K562 (cell line): ENCODE measurements at regions not wholly inside any gene's neighbourhood (a gene's known extent, or its start where the extent isn't known, plus 50 kb on each side); places are given as distances from the start of the nearest gene placed in this dataset.

ENCODE experiments used
- ADNP ChIP-seq: fragments of 200-800 bp; sonication (Bioruptor generic); IDR thresholded peaks from 2 replicates; pipeline ENCODE4 v1.6.1; 2016; ENCODE audit warnings: missing genetic modification characterization, missing compliant biosample characterization
- CTCF ChIP-seq, 3 experiments: IDR thresholded peaks in 2 of 3; conservative IDR thresholded peaks in 1 of 3; 2 replicates each; pipeline ENCODE4 v1.5.1; 2011 to 2012; ENCODE audit warnings: low read length in 3 of 3, mild to moderate bottlenecking in 3 of 3, control low read depth in 2 of 3, improper control_type of control experiment in 1 of 3, inconsistent platforms in 1 of 3, low read depth in 1 of 3, mixed read lengths in 1 of 3, moderate library complexity in 1 of 3; ENCODE audit not compliant: insufficient read depth in 2 of 3
- JUNB ChIP-seq: fragments of 450-650 bp; formaldehyde crosslinking; conservative IDR thresholded peaks from 2 replicates; pipeline ENCODE4 v1.4.0; 2020; ENCODE audit warnings: mild to moderate bottlenecking
- MED1 ChIP-seq: sonication (generic); formaldehyde crosslinking; IDR thresholded peaks from 2 replicates; pipeline ENCODE4 v1.8.1; 2023; ENCODE audit warnings: missing genetic modification reagents, borderline replicate concordance
- PKNOX1 ChIP-seq: fragments of 450-650 bp; IDR thresholded peaks from 2 replicates; pipeline ENCODE4 v1.6.1; 2016
- POLR2A ChIP-seq: fragments of 450-650 bp; conservative IDR thresholded peaks from 2 replicates; pipeline ENCODE4 v1.6.1; 2016
- POLR2AphosphoS5 ChIP-seq: IDR thresholded peaks from 2 replicates; pipeline ENCODE4 v1.6.1; 2011; ENCODE audit warnings: mild to moderate bottlenecking, low read depth, low read length, moderate library complexity; ENCODE audit not compliant: control insufficient read depth, insufficient read depth
- POLR2B ChIP-seq: fragments of 450-650 bp; IDR thresholded peaks from 2 replicates; pipeline ENCODE4 v1.6.1; 2018; ENCODE audit warnings: low read depth; ENCODE audit not compliant: partially characterized antibody
- SMC3 ChIP-seq: conservative IDR thresholded peaks from 2 replicates; pipeline ENCODE4 v1.6.1; 2011; ENCODE audit warnings: low read depth, low read length, improper control_type of control experiment; ENCODE audit not compliant: insufficient read depth
- SNRNP70 ChIP-seq: fragments of 200-400 bp; formaldehyde crosslinking; optimal IDR thresholded peaks from 2 replicates; pipeline ENCODE3; 2017; ENCODE audit warnings: low read depth, low read length
- SRF ChIP-seq, 2 experiments: fragments of 250-450, 450-650 bp in 1 of 2; sonication (Bioruptor Pico) in 1 of 2; sonication (generic) in 1 of 2; formaldehyde crosslinking; IDR thresholded peaks; 2 replicates each; pipeline versions ENCODE4 v1.5.0 to v1.5.1; 2020 to 2022; ENCODE audit warnings: mild to moderate bottlenecking in 1 of 2, missing genetic modification reagents in 1 of 2
- ZNF354B ChIP-seq: fragments of 250-450 bp; sonication (Bioruptor Pico); IDR thresholded peaks from 2 replicates; pipeline ENCODE4 v1.4.0; 2020
- TF ChIP-seq, protein P1 (sequence below): fragments of 250-450 bp; sonication (Bioruptor Pico); IDR thresholded peaks from 2 replicates; pipeline ENCODE4 v1.5.0; 2020; ENCODE audit warnings: mild to moderate bottlenecking

DNA sequence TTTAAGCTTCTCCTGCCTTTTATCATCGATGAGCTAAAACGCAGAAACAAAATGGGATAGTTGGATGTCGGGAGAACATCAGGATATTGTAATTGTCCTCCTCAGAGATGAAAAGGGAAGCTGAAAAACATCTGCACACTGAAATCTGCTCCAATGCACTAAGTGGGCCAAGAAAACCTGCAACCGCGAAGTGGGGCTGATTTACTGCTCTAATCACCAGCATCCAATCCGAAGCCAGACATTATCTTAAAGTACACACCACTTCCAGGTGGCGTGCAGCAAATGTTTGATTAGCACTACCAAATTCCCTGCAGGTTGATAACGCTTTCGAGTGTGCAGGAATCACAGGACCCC lies 230.3 kb upstream of the SLC14A2 start:
- no peak for TF ChIP-seq POLR2B
- TF ChIP-seq CTCF (IDR thresholded peaks at IDR 0.05 in 2 of 3, conservative IDR thresholded peaks at IDR 0.05 in 1 of 3; ENCODE audit: insufficient read depth in 2 of 3, low read depth in 1 of 3, low read length in 3 of 3): no peak
- no peak for TF ChIP-seq POLR2A
- TF ChIP-seq POLR2AphosphoS5: no peak
- TF ChIP-seq MED1 (CRISPR knock-in tag): no peak
- TF ChIP-seq JUNB (CRISPR knock-in tag): no peak
- TF ChIP-seq SNRNP70: no peak
- no peak for TF ChIP-seq ADNP (tag)
- TF ChIP-seq, protein P1, sequence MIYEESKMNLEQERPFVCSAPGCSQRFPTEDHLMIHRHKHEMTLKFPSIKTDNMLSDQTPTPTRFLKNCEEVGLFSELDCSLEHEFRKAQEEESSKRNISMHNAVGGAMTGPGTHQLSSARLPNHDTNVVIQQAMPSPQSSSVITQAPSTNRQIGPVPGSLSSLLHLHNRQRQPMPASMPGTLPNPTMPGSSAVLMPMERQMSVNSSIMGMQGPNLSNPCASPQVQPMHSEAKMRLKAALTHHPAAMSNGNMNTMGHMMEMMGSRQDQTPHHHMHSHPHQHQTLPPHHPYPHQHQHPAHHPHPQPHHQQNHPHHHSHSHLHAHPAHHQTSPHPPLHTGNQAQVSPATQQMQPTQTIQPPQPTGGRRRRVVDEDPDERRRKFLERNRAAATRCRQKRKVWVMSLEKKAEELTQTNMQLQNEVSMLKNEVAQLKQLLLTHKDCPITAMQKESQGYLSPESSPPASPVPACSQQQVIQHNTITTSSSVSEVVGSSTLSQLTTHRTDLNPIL (CRISPR knock-in tag): no peak
- TF ChIP-seq ZNF354B: no peak
- no peak for TF ChIP-seq SMC3
- TF ChIP-seq PKNOX1: no peak
- no peak for TF ChIP-seq SRF (CRISPR knock-in tag; IDR thresholded peaks at IDR 0.05)
